ENCODE measurements at regions not wholly inside any gene's neighbourhood (a gene's known extent, or its start where the extent isn't known, plus 50 kb on each side); places are given as distances from the start of the nearest gene placed in this dataset.

- H3K9me1 ChIP-seq (ENCODE audit: control insufficient read depth, extremely low read depth, insufficient read depth, low read length), result no peaks in the 10 kb centered on the region
- dilution Hi-C loops (cut with MboI; ENCODE audit: extremely low pct_ligation_motif_present, low sequenced_read_pairs), result no loop called here
- no peak overlapping the region for H2AFZ ChIP-seq (ENCODE audit: control insufficient read depth, low read length)
- no peaks in the 10 kb centered on the region for H3K36me3 ChIP-seq (ENCODE audit: control insufficient read depth in 2 of 2, extremely low read depth in 1 of 2, insufficient read depth in 2 of 2, low read length in 2 of 2)
- no peaks in the 10 kb centered on the region for H3K4me1 ChIP-seq (ENCODE audit: control insufficient read depth, extremely low read depth, insufficient read depth, low read length)
- no peaks in the 10 kb centered on the region for H3K27me3 ChIP-seq (ENCODE audit: control insufficient read depth, extremely low read depth, insufficient read depth, low read length)
- no peak overlapping the region for H3K4me3 ChIP-seq (ENCODE audit: control insufficient read depth in 2 of 3, extremely low read depth in 1 of 3, insufficient read depth in 2 of 3, low read depth in 1 of 3, low read length in 3 of 3)
- no peak overlapping the region for H3K4me2 ChIP-seq (ENCODE audit: control insufficient read depth, extremely low read depth, insufficient read depth, low read depth, low read length)
- DNase-seq (ENCODE audit: low read depth, low spot score) (no peak), FAIRE-seq (no peak)
- H3K79me2 ChIP-seq (ENCODE audit: control insufficient read depth, insufficient read depth, low read length), result no peaks in the 10 kb centered on the region
- no peak for TF ChIP-seq CTCF (optimal IDR thresholded peaks at IDR 0.05 in 1 of 3, IDR thresholded peaks at IDR 0.05 in 1 of 3, conservative IDR thresholded peaks at IDR 0.05 in 1 of 3; ENCODE audit: extremely low read depth in 1 of 3, insufficient read depth in 2 of 3, low read length in 3 of 3)
- TF ChIP-seq EZH2 (IDR thresholded peaks at IDR 0.05; ENCODE audit: low read length), result no peak
- H3K9me3 ChIP-seq (ENCODE audit: control insufficient read depth, low read depth, low read length), result no peaks in the 10 kb centered on the region
- H4K20me1 ChIP-seq (ENCODE audit: control insufficient read depth, extremely low read depth, insufficient read depth, low read length), result no peaks in the 10 kb centered on the region
- H3K9ac ChIP-seq (ENCODE audit: control insufficient read depth, extremely low read depth, insufficient read depth, low read length), result no peak overlapping the region
- no peak overlapping the region for H3K27ac ChIP-seq (ENCODE audit: control insufficient read depth, insufficient read depth, low read length)
Measured at GRCh38 chr5:9894571-9895301, 264.6 kb upstream of the TAS2R1 start.

GRCh38 chr5:9892696-9893095 is 262.5 kb upstream of the TAS2R1 start:
- no peaks in the 10 kb centered on the region for H3K9me3 ChIP-seq (ENCODE audit: control insufficient read depth, low read depth, low read length)
- H3K79me2 ChIP-seq (ENCODE audit: control insufficient read depth, insufficient read depth, low read length), result no peaks in the 10 kb centered on the region
- dilution Hi-C loops (cut with MboI; ENCODE audit: extremely low pct_ligation_motif_present, low sequenced_read_pairs), result no loop called here
- H3K4me3 ChIP-seq (ENCODE audit: control insufficient read depth in 2 of 3, extremely low read depth in 1 of 3, insufficient read depth in 2 of 3, low read depth in 1 of 3, low read length in 3 of 3), result no peak overlapping the region
- H3K4me2 ChIP-seq (ENCODE audit: control insufficient read depth, extremely low read depth, insufficient read depth, low read depth, low read length), result no peak overlapping the region
- no peaks in the 10 kb centered on the region for H3K9me1 ChIP-seq (ENCODE audit: control insufficient read depth, extremely low read depth, insufficient read depth, low read length)
- H2AFZ ChIP-seq (ENCODE audit: control insufficient read depth, low read length), result no peak overlapping the region
- no peak for FAIRE-seq
- H3K36me3 ChIP-seq (ENCODE audit: control insufficient read depth in 2 of 2, extremely low read depth in 1 of 2, insufficient read depth in 2 of 2, low read length in 2 of 2), result no peaks in the 10 kb centered on the region
- no peak overlapping the region for H3K27ac ChIP-seq (ENCODE audit: control insufficient read depth, insufficient read depth, low read length)
- no peaks in the 10 kb centered on the region for H3K27me3 ChIP-seq (ENCODE audit: control insufficient read depth, extremely low read depth, insufficient read depth, low read length)
- no peak for DNase-seq (ENCODE audit: low read depth, low spot score)
- H4K20me1 ChIP-seq (ENCODE audit: control insufficient read depth, extremely low read depth, insufficient read depth, low read length), result no peaks in the 10 kb centered on the region
- H3K9ac ChIP-seq (ENCODE audit: control insufficient read depth, extremely low read depth, insufficient read depth, low read length), result no peak overlapping the region
- no peak for TF ChIP-seq CTCF (optimal IDR thresholded peaks at IDR 0.05 in 1 of 3, IDR thresholded peaks at IDR 0.05 in 1 of 3, conservative IDR thresholded peaks at IDR 0.05 in 1 of 3; ENCODE audit: extremely low read depth in 1 of 3, insufficient read depth in 2 of 3, low read length in 3 of 3)
- no peak for TF ChIP-seq EZH2 (IDR thresholded peaks at IDR 0.05; ENCODE audit: low read length)
- H3K4me1 ChIP-seq (ENCODE audit: control insufficient read depth, extremely low read depth, insufficient read depth, low read length), result no peaks in the 10 kb centered on the region
